Lung (tissue), 11 donors: ENCODE measurements at regions not wholly inside any gene's neighbourhood (a gene's known extent, or its start where the extent isn't known, plus 50 kb on each side); places are given as distances from the start of the nearest gene placed in this dataset.

Experiments
- ATAC-seq: fragments of 200-7000 bp; cut with Tn5 transposase; one replicate; pipeline ENCODE4 v1.9.1; 2020; ENCODE audit warnings: moderate number of reproducible peaks; ENCODE audit not compliant: insufficient read depth, low FRiP score
- DNase-seq, 3 donors: peaks; one replicate each; pipeline ENCODE4 v3.0.0-alpha.2; 2013 to 2017
- H3K27ac ChIP-seq, 2 donors: one replicate each; pipeline ENCODE4 v1.5.1; 2013; ENCODE audit warnings: mild to moderate bottlenecking in 2 of 2, moderate library complexity in 2 of 2, control low read depth in 1 of 2, inconsistent platforms in 1 of 2, low read depth in 1 of 2, low read length in 1 of 2
- H3K27me3 ChIP-seq, 3 donors: one replicate each; pipeline ENCODE4 v1.5.1; 2013; ENCODE audit warnings: low read length in 2 of 3; ENCODE audit not compliant: control insufficient read depth in 3 of 3, insufficient read depth in 3 of 3
- H3K36me3 ChIP-seq, 4 donors: one replicate each; pipeline ENCODE4 v1.5.1; 2013; ENCODE audit warnings: low read length in 4 of 4, mild to moderate bottlenecking in 1 of 4, moderate library complexity in 1 of 4; ENCODE audit not compliant: control insufficient read depth in 4 of 4, insufficient read depth in 4 of 4
- H3K4me1 ChIP-seq, 5 donors: one replicate each; pipeline ENCODE4 v1.5.1; 2013; ENCODE audit warnings: low read length in 5 of 5, mild to moderate bottlenecking in 2 of 5, moderate library complexity in 1 of 5; ENCODE audit not compliant: control insufficient read depth in 5 of 5, insufficient read depth in 5 of 5
- H3K4me3 ChIP-seq: one replicate; pipeline ENCODE4 v1.5.1; 2013; ENCODE audit warnings: mild to moderate bottlenecking, control low read depth, moderate library complexity
- H3K9ac ChIP-seq, 2 donors: one replicate each; pipeline ENCODE4 v1.5.1; 2013; ENCODE audit warnings: low read length in 2 of 2, control low read depth in 1 of 2; ENCODE audit not compliant: insufficient read depth in 1 of 2
- H3K9me3 ChIP-seq, 4 donors: one replicate each; pipeline ENCODE4 v1.5.1; 2013; ENCODE audit warnings: low read length in 3 of 4, mild to moderate bottlenecking in 1 of 4, moderate library complexity in 1 of 4; ENCODE audit not compliant: control insufficient read depth in 4 of 4, insufficient read depth in 3 of 4
- CTCF ChIP-seq: IDR thresholded peaks from 2 replicates; pipeline ENCODE4 v1.5.1; 2012; ENCODE audit warnings: mild to moderate bottlenecking; ENCODE audit errors: control extremely low read depth, extremely low read depth
- WGBS, 2 donors: extraction: QIAGEN DNeasy Blood & Tissue Kit; methylation state at CpG; one replicate each; pipeline ENCODE4 v1.1.7; 2013; 5-methylcytosine and 5-hydroxymethylcytosine counted together
- donor health status: control.
- donor health status: control.
- donor health status: Bipolar disorder and iron deficiency.
- donor health status: healthy.
- donor health status: DM: yes; HTN: yes; CAD: no.

GRCh38 chr7:47078241-47078640, 503.7 kb downstream of the TNS3 start:
- H3K9ac ChIP-seq, result no peak overlapping the region
- no peaks in the 10 kb centered on the region for H3K9me3 ChIP-seq
- ATAC-seq (no peak), DNase-seq (no peak)
- H3K4me3 ChIP-seq, result no peak overlapping the region
- H3K27me3 ChIP-seq, result no peaks in the 10 kb centered on the region
- WGBS, 2 donors, result 89 to 91% methylated on average over 2 of the region's 2 CpGs
- no peak for TF ChIP-seq CTCF
- H3K27ac ChIP-seq, result no peak overlapping the region
- H3K36me3 ChIP-seq, result no peaks in the 10 kb centered on the region
- peaks cover 0 to 61% (median 14%) of the 10 kb centered on the region in 5 donors for H3K4me1 ChIP-seq

- no peak overlapping the region for H3K9ac ChIP-seq
- H3K4me1 ChIP-seq, result peaks cover 0 to 38% (median 14%) of the 10 kb centered on the region in 5 donors
- H3K9me3 ChIP-seq, result no peaks in the 10 kb centered on the region
- no peak for TF ChIP-seq CTCF
- H3K4me3 ChIP-seq, result no peak overlapping the region
- no peak for ATAC-seq
- no peak overlapping the region for H3K27ac ChIP-seq
- WGBS, 2 donors, result 40 to 65% methylated on average over 2 of the region's 2 CpGs
- H3K36me3 ChIP-seq, result no peaks in the 10 kb centered on the region
- H3K27me3 ChIP-seq, result no peaks in the 10 kb centered on the region
- DNase-seq, result peak; percentile 26 to 79 (median 78)
Observed at GRCh38 chr7:47074702-47075153, 507.2 kb downstream of the TNS3 start.

GRCh38 chr7:47073284-47073683, 508.6 kb downstream of the TNS3 start:
- no peak for DNase-seq
- Histone ChIP-seq H3K9ac (no peak overlapping the region), H3K4me3 (no peak overlapping the region), H3K27me3 (no peaks in the 10 kb centered on the region), H3K4me1 (peaks cover 0 to 24% (median 9%) of the 10 kb centered on the region in 5 donors), H3K9me3 (no peaks in the 10 kb centered on the region), H3K27ac (no peak overlapping the region), H3K36me3 (no peaks in the 10 kb centered on the region)
- TF ChIP-seq CTCF, result no peak
- ATAC-seq, result no peak
- WGBS, 2 donors, result 95 to 96% methylated on average over 7 of the region's 7 CpGs

GRCh38 chr7:47071866-47072265, 510.0 kb downstream of the TNS3 start:
- H3K9me3 ChIP-seq, result no peaks in the 10 kb centered on the region
- no peak overlapping the region for H3K9ac ChIP-seq
- TF ChIP-seq CTCF, result no peak
- DNase-seq (no peak), ATAC-seq (no peak)
- peaks cover 0 to 24% (median 9%) of the 10 kb centered on the region in 5 donors for H3K4me1 ChIP-seq
- H3K27me3 ChIP-seq, result no peaks in the 10 kb centered on the region
- no peak overlapping the region for H3K4me3 ChIP-seq
- 83 to 87% methylated on average over 3 of the region's 3 CpGs for WGBS, 2 donors
- H3K36me3 ChIP-seq, result no peaks in the 10 kb centered on the region
- H3K27ac ChIP-seq, result no peak overlapping the region
